Esophagus squamous epithelium (tissue), 5 donors: ENCODE measurements at regions not wholly inside any gene's neighbourhood (a gene's known extent, or its start where the extent isn't known, plus 50 kb on each side); places are given as distances from the start of the nearest gene placed in this dataset.
A peak's percentile ranks its signal among the peaks of the same experiment; 100 is the strongest.
"Not testable (repeated sequence)": the region's sequence is repeated elsewhere in the genome, so short reads cannot be mapped to it uniquely, and the experiment has no call there.

Experiments
- DNase-seq: peaks from one replicate; lab custom pipeline; 2025; lab: John Stamatoyannopoulos, UW
- H3K27ac ChIP-seq, 4 donors: fragments of 200-600 bp; sonication (generic); one replicate each; pipeline ENCODE4 v1.5.1; 2016 to 2019; ENCODE audit warnings: mild to moderate bottlenecking in 1 of 4
- H3K27me3 ChIP-seq, 4 donors: fragments of 200-600 bp; sonication (generic); 1 replicate in 3 of 4; 2 replicates in 1 of 4; pipeline versions ENCODE4 v1.5.1 to v1.6.0; 2017 to 2021; ENCODE audit warnings: antibody characterized with exemption in 1 of 4
- H3K36me3 ChIP-seq, 3 donors: fragments of 200-600 bp; sonication (generic); one replicate each; pipeline ENCODE4 v1.5.1; 2016 to 2019
- H3K4me1 ChIP-seq, 3 donors: fragments of 200-600 bp; sonication (generic); one replicate each; pipeline ENCODE4 v1.5.1; 2017 to 2019
- H3K4me3 ChIP-seq, 4 donors: fragments of 200-600 bp; sonication (generic); 1 replicate in 3 of 4; 2 replicates in 1 of 4; pipeline ENCODE4 v1.5.1; 2016 to 2019; ENCODE audit warnings: mild to moderate bottlenecking in 2 of 4, moderate library complexity in 1 of 4
- H3K9me3 ChIP-seq, 3 donors: fragments of 200-600 bp; sonication (generic); one replicate each; pipeline ENCODE4 v1.5.1; 2016 to 2019
- POLR2A ChIP-seq, 4 donors: fragments of 450-650 bp; IDR thresholded peaks; one replicate each; pipeline ENCODE4 v1.6.1; 2017; ENCODE audit warnings: antibody characterized with exemption in 4 of 4, mild to moderate bottlenecking in 4 of 4, moderate library complexity in 3 of 4
- WGBS, 2 donors: methylation state at CpG; one replicate each; pipeline ENCODE4 v1.1.5; 2018; 5-methylcytosine and 5-hydroxymethylcytosine counted together
- intact Hi-C: fragments of 100-400 bp; cut with DNase I; formaldehyde crosslinking; loops from one replicate; pipeline ENCODE4 v1.15.0; 2022
- TF ChIP-seq, protein P1 (sequence below), 6 experiments: fragments of 450-650 bp in 4 of 6; fragments of 200-600 bp in 2 of 6; sonication (generic) in 2 of 6; IDR thresholded peaks; one replicate each; pipeline ENCODE4 v1.5.1; 2016 to 2019; ENCODE audit warnings: antibody characterized with exemption in 6 of 6, mild to moderate bottlenecking in 4 of 6, moderate library complexity in 4 of 6
- donor health status: DM: yes; HTN: yes; CAD: no.

DNA sequence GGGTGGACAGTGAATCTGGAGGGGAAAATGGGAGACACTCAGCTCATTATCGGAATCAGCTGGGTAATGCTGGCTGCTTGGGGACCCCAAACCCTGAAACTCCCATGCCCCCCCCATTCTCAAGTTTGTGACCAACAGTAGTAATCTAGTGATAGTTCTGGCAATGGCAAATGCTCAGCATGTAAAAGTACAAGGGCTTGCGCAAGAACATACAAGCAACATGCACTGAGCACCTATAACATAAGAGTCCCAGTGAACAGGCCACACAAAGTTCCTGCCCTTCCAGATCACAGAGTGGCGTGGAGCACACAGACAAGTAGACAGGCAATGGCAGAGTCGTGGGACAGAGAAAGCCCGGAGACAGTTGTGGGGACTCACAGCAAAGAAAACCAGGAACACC, 407.9 kb downstream of the MED13L start:
- Histone ChIP-seq H3K4me3 (no peak overlapping the region), H3K27ac (no peak overlapping the region), H3K36me3 (no peaks in the 10 kb centered on the region), H3K9me3 (no peaks in the 10 kb centered on the region), H3K27me3 (no peaks in the 10 kb centered on the region), H3K4me1 (peaks cover 8 to 45% (median 11%) of the 10 kb centered on the region in 3 donors)
- no peak for DNase-seq
- intact Hi-C loops = loop anchor here (5.0 kb wide), 1 partner anchor 48 kb away; no protein-coding TSS in a partner anchor
- WGBS, 2 donors = 87 to 92% methylated on average over 4 of the region's 5 CpGs
- no peak for TF ChIP-seq POLR2A (IDR thresholded peaks at IDR 0.05)
- TF ChIP-seq, protein P1, sequence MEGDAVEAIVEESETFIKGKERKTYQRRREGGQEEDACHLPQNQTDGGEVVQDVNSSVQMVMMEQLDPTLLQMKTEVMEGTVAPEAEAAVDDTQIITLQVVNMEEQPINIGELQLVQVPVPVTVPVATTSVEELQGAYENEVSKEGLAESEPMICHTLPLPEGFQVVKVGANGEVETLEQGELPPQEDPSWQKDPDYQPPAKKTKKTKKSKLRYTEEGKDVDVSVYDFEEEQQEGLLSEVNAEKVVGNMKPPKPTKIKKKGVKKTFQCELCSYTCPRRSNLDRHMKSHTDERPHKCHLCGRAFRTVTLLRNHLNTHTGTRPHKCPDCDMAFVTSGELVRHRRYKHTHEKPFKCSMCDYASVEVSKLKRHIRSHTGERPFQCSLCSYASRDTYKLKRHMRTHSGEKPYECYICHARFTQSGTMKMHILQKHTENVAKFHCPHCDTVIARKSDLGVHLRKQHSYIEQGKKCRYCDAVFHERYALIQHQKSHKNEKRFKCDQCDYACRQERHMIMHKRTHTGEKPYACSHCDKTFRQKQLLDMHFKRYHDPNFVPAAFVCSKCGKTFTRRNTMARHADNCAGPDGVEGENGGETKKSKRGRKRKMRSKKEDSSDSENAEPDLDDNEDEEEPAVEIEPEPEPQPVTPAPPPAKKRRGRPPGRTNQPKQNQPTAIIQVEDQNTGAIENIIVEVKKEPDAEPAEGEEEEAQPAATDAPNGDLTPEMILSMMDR (IDR thresholded peaks at IDR 0.05) = no peak

DNA sequence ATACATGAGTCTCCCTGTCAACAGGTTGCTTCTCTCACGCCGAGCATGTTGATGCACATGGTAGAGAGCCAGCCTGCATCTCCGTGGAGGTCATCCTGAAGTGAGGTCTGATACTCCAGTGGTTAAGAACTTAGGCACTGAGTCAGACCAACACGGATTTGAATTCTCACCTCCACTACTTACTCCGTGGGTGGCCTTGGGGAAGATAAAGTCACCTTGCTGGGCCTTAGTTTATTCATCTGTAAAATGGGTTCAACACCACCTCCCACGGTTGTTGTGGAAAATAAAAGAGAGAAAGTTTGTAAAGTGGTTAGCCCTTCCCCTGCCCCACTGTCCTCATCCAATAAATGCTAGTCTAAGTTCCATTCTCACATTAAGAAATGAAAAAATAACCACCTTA, 408.9 kb downstream of the MED13L start:
- Histone ChIP-seq H3K27me3 (peaks cover 0 to 2% (median 0%) of the 10 kb centered on the region in 4 donors), H3K36me3 (no peaks in the 10 kb centered on the region), H3K9me3 (no peaks in the 10 kb centered on the region), H3K4me3 (no peak overlapping the region), H3K4me1 (peaks cover 8 to 38% (median 11%) of the 10 kb centered on the region in 3 donors), H3K27ac (no peak overlapping the region)
- intact Hi-C loops = loop anchor here (5.0 kb wide), 1 partner anchor 49 kb away; no protein-coding TSS in a partner anchor
- TF ChIP-seq, protein P1 (IDR thresholded peaks at IDR 0.05) = no peak
- no peak for TF ChIP-seq POLR2A (IDR thresholded peaks at IDR 0.05)
- no peak for DNase-seq
- 66 to 83% methylated on average over 2 to 6 of the region's 6 CpGs for WGBS, 2 donors

DNA sequence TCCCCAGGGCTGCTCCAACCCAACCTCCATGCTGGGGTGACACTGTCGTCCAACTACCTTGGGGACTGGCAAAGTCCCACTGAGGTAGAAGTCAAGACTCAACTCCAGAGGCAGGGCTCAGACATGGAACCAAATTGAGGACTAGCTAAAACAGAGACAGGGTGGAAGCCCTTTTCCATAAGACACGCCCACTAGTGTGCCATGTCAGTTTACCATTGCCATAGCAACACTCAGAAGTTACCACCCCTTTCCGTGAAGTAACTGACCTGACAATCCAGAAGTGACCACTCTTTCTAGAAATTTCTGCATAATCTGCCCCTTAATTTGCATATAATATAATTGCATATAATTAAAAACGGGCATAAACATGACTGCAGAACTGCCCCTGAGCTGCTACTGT, 409.6 kb downstream of the MED13L start:
- H3K9me3 ChIP-seq = no peaks in the 10 kb centered on the region
- peaks cover 0 to 6% (median 0%) of the 10 kb centered on the region in 4 donors for H3K27me3 ChIP-seq
- H3K36me3 ChIP-seq = no peaks in the 10 kb centered on the region
- H3K4me1 ChIP-seq = peaks cover 8 to 32% (median 11%) of the 10 kb centered on the region in 3 donors
- WGBS, 2 donors = 65 to 76% methylated on average over 3 of the region's 4 CpGs
- no peak for DNase-seq
- H3K4me3 ChIP-seq = no peak overlapping the region
- intact Hi-C loops = loop anchor here (5.0 kb wide), 1 partner anchor 49 kb away; no protein-coding TSS in a partner anchor
- TF ChIP-seq, protein P1 (IDR thresholded peaks at IDR 0.05) = no peak
- no peak for TF ChIP-seq POLR2A (IDR thresholded peaks at IDR 0.05)
- H3K27ac ChIP-seq = no peak overlapping the region

DNA sequence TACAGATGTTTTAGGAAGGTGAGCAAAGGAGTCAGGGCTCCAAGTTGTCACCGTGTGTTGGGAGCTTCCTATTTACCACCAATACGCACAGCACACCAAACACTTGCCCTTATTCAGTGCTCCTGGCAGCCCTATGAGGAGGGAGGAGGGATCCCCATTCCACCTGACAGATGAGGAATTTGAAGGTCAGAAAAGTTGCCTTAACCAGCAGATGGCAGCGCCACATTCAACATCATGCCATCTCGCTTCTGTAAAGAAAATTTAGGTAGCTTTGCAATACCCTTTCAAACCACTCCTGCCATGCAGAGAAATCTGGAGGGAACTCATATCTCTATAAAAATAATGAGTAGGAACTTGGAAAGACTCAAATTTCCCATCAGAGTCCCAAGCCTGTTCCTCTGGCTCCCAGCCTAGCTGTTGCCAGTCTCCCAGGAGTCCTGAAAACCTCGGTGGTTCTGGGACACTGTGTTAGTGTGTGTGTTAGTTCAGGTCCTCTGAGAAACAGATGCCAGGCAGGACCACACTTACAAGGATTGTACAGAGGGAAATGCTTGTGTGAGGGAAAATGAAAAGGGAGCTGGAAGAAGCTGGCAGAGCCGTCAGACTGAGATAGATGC, 410.5 kb downstream of the MED13L start:
- TF ChIP-seq POLR2A (IDR thresholded peaks at IDR 0.05) = no peak
- TF ChIP-seq, protein P1 (IDR thresholded peaks at IDR 0.05) = peak in 4 of 6 experiments; percentile 11 to 58 (median 42)
- Histone ChIP-seq H3K4me1 (peaks cover 1 to 23% (median 7%) of the 10 kb centered on the region in 3 donors), H3K27ac (no peak overlapping the region), H3K4me3 (no peak overlapping the region), H3K9me3 (no peaks in the 10 kb centered on the region), H3K27me3 (peaks cover 0 to 6% (median 0%) of the 10 kb centered on the region in 4 donors), H3K36me3 (no peaks in the 10 kb centered on the region)
- WGBS, 2 donors = 63 to 64% methylated on average over 5 to 6 of the region's 6 CpGs
- intact Hi-C loops = loop anchor here (5.0 kb wide), 1 partner anchor 50 kb away; no protein-coding TSS in a partner anchor
- DNase-seq = no peak

GRCh38 chr12:115866281-115866680, 411.2 kb downstream of the MED13L start:
- not testable (repeated sequence) for H3K9me3 ChIP-seq
- WGBS, 2 donors = 86 to 93% methylated on average over 1 to 2 of the region's 3 CpGs

More at GRCh38 chr12:115866281-115866680, 411.2 kb downstream of the MED13L start:
- intact Hi-C loops = loop anchor here (5.0 kb wide), 1 partner anchor 51 kb away; no protein-coding TSS in a partner anchor
- peaks cover 0 to 16% (median under 1%) of the 10 kb centered on the region in 3 donors for H3K4me1 ChIP-seq
- H3K4me3 ChIP-seq, H3K36me3 ChIP-seq, H3K27me3 ChIP-seq, H3K27ac ChIP-seq, DNase-seq: not testable (repeated sequence)
